Stomach smooth muscle (tissue), 2 donors: ENCODE measurements at regions not wholly inside any gene's neighbourhood (a gene's known extent, or its start where the extent isn't known, plus 50 kb on each side); places are given as distances from the start of the nearest gene placed in this dataset.
"Not testable (repeated sequence)": the region's sequence is repeated elsewhere in the genome, so short reads cannot be mapped to it uniquely, and the experiment has no call there.

Experiments
- H3K27ac ChIP-seq: one replicate; pipeline ENCODE4 v1.7.0; 2013; ENCODE audit warnings: mild to moderate bottlenecking, low read length, inconsistent platforms
- H3K27me3 ChIP-seq, 2 donors: one replicate each; pipeline ENCODE4 v1.7.0; 2013; ENCODE audit warnings: low read length in 2 of 2; ENCODE audit not compliant: insufficient read depth in 2 of 2, control insufficient read depth in 1 of 2
- H3K36me3 ChIP-seq, 2 donors: one replicate each; pipeline ENCODE4 v1.7.0; 2013; ENCODE audit warnings: low read length in 2 of 2; ENCODE audit not compliant: control insufficient read depth in 2 of 2, insufficient read depth in 2 of 2
- H3K4me1 ChIP-seq: one replicate; pipeline ENCODE4 v1.7.0; 2013; ENCODE audit warnings: low read length; ENCODE audit not compliant: control insufficient read depth, insufficient read depth
- H3K4me3 ChIP-seq, 2 donors: one replicate each; pipeline ENCODE4 v1.7.0; 2013; ENCODE audit warnings: low read length in 2 of 2
- H3K9ac ChIP-seq, 2 donors: one replicate each; pipeline ENCODE4 v1.7.0; 2013; ENCODE audit warnings: low read length in 2 of 2, mild to moderate bottlenecking in 1 of 2
- H3K9me3 ChIP-seq, 2 donors: one replicate each; pipeline ENCODE4 v1.7.0; 2013; ENCODE audit warnings: low read length in 2 of 2; ENCODE audit not compliant: control insufficient read depth in 2 of 2
- donor health status: healthy.
- donor health status: Pancreatic carcinoma.

GRCh38 chr18:14188751-14189406 lies 56.6 kb upstream of the ZNF519 start:
- not testable (repeated sequence) for H3K4me3 ChIP-seq, H3K9ac ChIP-seq, H3K27ac ChIP-seq, H3K4me1 ChIP-seq, H3K9me3 ChIP-seq, H3K27me3 ChIP-seq, H3K36me3 ChIP-seq
